T-cell (primary cell): ENCODE measurements at regions not wholly inside any gene's neighbourhood (a gene's known extent, or its start where the extent isn't known, plus 50 kb on each side); places are given as distances from the start of the nearest gene placed in this dataset.

ENCODE experiments used
- ATAC-seq, 4 experiments: fragments of 200-7000 bp in 3 of 4; fragments of 150-1000 bp in 1 of 4; cut with Tn5 transposase; replicated peaks in 1 of 4; 1 replicate in 3 of 4; 2 replicates in 1 of 4; pipeline ENCODE4 v1.10.0; 2021; ENCODE audit warnings: moderate library complexity in 3 of 4, mild to moderate bottlenecking in 2 of 4, moderate number of reproducible peaks in 1 of 4
- CTCF ChIA-PET, 2 donors: fragments of 300-600 bp; sonication (Branson Sonifier 250); formaldehyde crosslinking; loops; one replicate each; lab custom pipeline; 2022; ENCODE audit warnings: antibody characterized with exemption in 2 of 2; lab: Charles Lee
- POLR2A ChIA-PET, 2 donors: fragments of 300-600 bp; sonication (Branson Sonifier 250); formaldehyde crosslinking; loops; one replicate each; lab custom pipeline; 2022; ENCODE audit warnings: antibody characterized with exemption in 2 of 2; lab: Charles Lee
- DNase-seq, 35 experiments: peaks; one replicate each; pipeline versions ENCODE4 v3.0.0 to v3.0.0-alpha.2; 2013 to 2023
- H3K27ac ChIP-seq: one replicate; pipeline ENCODE4 v1.5.1; 2013; ENCODE audit warnings: low read length
- H3K27me3 ChIP-seq, 2 experiments: replicated peaks in 1 of 2; 1 replicate in 1 of 2; 2 replicates in 1 of 2; pipeline versions ENCODE4 v1.6.1 to v1.7.0; 2013; ENCODE audit warnings: low read length in 1 of 2, mixed read lengths in 1 of 2; ENCODE audit not compliant: control insufficient read depth in 2 of 2, insufficient read depth in 2 of 2; ENCODE audit errors: extremely low read depth in 1 of 2
- H3K36me3 ChIP-seq, 2 donors: 1 replicate in 1 of 2; 2 replicates in 1 of 2; pipeline versions ENCODE4 v1.6.1 to v1.7.0; 2013; ENCODE audit warnings: low read length in 1 of 2; ENCODE audit not compliant: control insufficient read depth in 2 of 2, insufficient read depth in 1 of 2; ENCODE audit errors: extremely low read depth in 1 of 2
- H3K4me1 ChIP-seq, 2 experiments: 1 replicate in 1 of 2; 2 replicates in 1 of 2; pipeline versions ENCODE4 v1.6.1 to v1.7.0; 2013; ENCODE audit warnings: low read length in 2 of 2, mixed read lengths in 1 of 2; ENCODE audit not compliant: insufficient read depth in 2 of 2, control insufficient read depth in 1 of 2; ENCODE audit errors: extremely low read depth in 1 of 2
- H3K4me3 ChIP-seq, 2 donors: 1 replicate in 1 of 2; 2 replicates in 1 of 2; pipeline versions ENCODE4 v1.5.1 to v1.7.0; 2013; ENCODE audit warnings: mild to moderate bottlenecking in 2 of 2, low read length in 1 of 2, moderate library complexity in 1 of 2; ENCODE audit not compliant: control insufficient read depth in 1 of 2; ENCODE audit errors: extremely low read depth in 1 of 2
- H3K9me3 ChIP-seq: 2 replicates; pipeline ENCODE4 v1.7.0; 2013
- H3K27ac Mint-ChIP-seq, 2 donors: one replicate each; pipeline ENCODE4 v1.8.0; 2020 to 2021; ENCODE audit warnings: mild to moderate bottlenecking in 2 of 2, mixed read lengths in 2 of 2
- H3K27me3 Mint-ChIP-seq, 2 donors: one replicate each; pipeline ENCODE4 v1.8.0; 2021 to 2022; ENCODE audit warnings: mixed read lengths in 2 of 2
- H3K36me3 Mint-ChIP-seq: one replicate; pipeline ENCODE4 v1.8.0; 2021; ENCODE audit warnings: mixed read lengths
- H3K4me1 Mint-ChIP-seq, 3 donors: one replicate each; pipeline ENCODE4 v1.8.0; 2020 to 2022; ENCODE audit warnings: mixed read lengths in 3 of 3, mild to moderate bottlenecking in 1 of 3
- H3K4me3 Mint-ChIP-seq, 3 donors: one replicate each; pipeline ENCODE4 v1.8.0; 2020 to 2022; ENCODE audit warnings: mild to moderate bottlenecking in 3 of 3, mixed read lengths in 3 of 3, moderate library complexity in 3 of 3
- H3K9me3 Mint-ChIP-seq, 3 donors: one replicate each; pipeline ENCODE4 v1.8.0; 2020 to 2022; ENCODE audit warnings: mixed read lengths in 3 of 3
- WGBS: methylation state at CpG from one replicate; pipeline ENCODE4 v1.1.5; 2013; ENCODE audit warnings: missing lambda C conversion rate; ENCODE audit not compliant: insufficient coverage; 5-methylcytosine and 5-hydroxymethylcytosine counted together

DNA sequence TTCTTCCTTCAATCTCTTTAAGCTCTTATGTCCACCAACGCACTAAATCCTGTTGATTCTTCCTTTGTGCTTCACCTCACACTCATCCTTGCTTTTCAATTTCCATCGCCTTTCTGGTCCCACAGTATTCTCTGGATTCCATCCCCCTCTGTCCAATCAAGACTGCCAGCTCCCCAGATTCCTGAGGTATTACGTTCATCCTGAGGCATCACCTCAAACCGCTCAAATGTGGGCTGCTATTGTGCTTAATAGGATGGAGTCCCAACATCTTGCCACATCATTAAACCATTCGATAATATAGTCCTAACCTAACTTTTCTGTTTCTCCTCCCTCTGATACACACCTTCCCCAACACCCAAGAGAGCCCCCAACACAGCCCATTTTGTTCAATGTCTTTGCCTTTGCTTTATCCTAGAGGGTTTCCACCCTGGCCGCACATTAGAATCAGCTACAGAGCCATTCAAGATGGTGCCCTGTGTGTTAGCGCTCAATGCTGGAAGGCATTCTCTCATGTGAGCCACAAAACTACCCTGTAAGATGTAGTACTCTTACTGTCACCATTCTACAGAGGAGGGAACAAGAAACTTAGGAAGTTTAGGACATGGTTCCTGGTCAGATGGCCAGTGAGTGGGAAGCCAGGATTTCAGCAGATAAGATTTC lies 79.5 kb upstream of the LEP start:
- no peak overlapping the region for H3K27ac ChIP-seq
- peaks cover 0 to 4% (median 0%) of the 10 kb centered on the region in 3 donors for H3K9me3 Mint-ChIP-seq
- 89% methylated on average over 3 of the region's 7 CpGs for WGBS

DNA sequence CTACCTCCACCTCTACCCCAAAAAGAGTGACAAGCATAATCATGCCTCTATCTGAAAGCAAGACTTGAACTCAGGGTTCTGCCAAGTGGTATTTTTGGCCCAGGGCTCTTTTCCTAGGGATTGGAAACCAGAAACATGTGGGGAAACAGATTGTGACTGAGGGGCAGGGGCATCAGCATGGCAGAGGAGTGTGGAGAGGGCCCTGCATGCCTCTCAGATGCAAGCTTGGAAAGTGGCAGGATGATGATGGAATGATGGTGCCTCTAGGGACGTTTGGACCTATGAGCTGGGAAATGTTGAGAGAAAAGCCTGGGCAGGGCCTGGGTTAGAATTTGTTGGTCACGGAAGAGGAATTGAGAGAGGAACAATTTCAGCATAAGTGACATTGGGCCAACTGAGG lies 78.4 kb upstream of the LEP start:
- Mint-ChIP-seq H3K27ac (no peak overlapping the region), H3K4me1 (peaks cover 6 to 17% (median 14%) of the 10 kb centered on the region in 3 donors), H3K4me3 (no peak overlapping the region), H3K27me3 (peaks cover 50 to 65% of the 10 kb centered on the region in 2 donors), H3K36me3 (no peaks in the 10 kb centered on the region), H3K9me3 (peaks cover 0 to 4% (median 0%) of the 10 kb centered on the region in 3 donors)
- Histone ChIP-seq H3K4me3 (no peak overlapping the region), H3K27me3 (peaks cover 10 to 65% of the 10 kb centered on the region in 2 experiments), H3K27ac (no peak overlapping the region), H3K36me3 (no peaks in the 10 kb centered on the region), H3K9me3 (no peaks in the 10 kb centered on the region), H3K4me1 (peaks cover 0 to 16% of the 10 kb centered on the region in 2 experiments)
- CTCF ChIA-PET: no interaction called here
- 52% methylated on average over 2 of the region's 2 CpGs for WGBS
- POLR2A ChIA-PET: no interaction called here
- no peak for ATAC-seq
- no peak for DNase-seq

More for the DNA sequence above, 79.5 kb upstream of the LEP start:
- DNase-seq (no peak), ATAC-seq (no peak)
- Mint-ChIP-seq H3K27me3 (peaks cover 50 to 62% of the 10 kb centered on the region in 2 donors), H3K27ac (no peak overlapping the region), H3K36me3 (no peaks in the 10 kb centered on the region), H3K4me3 (no peak overlapping the region), H3K4me1 (peaks cover 6 to 13% (median 11%) of the 10 kb centered on the region in 3 donors)
- no peak overlapping the region for H3K4me3 ChIP-seq
- H3K4me1 ChIP-seq: peaks cover 0 to 7% of the 10 kb centered on the region in 2 experiments
- peaks cover 10 to 55% of the 10 kb centered on the region in 2 experiments for H3K27me3 ChIP-seq
- ChIA-PET POLR2A (no interaction called here), CTCF (no interaction called here)
- no peaks in the 10 kb centered on the region for H3K36me3 ChIP-seq
- no peaks in the 10 kb centered on the region for H3K9me3 ChIP-seq

- ChIA-PET POLR2A (interaction anchor here in 1 of 2 donors (0.6 kb wide), 1 partner anchor 873 kb away, joined by 3 read pairs; no protein-coding TSS in a partner anchor), CTCF (no interaction called here)
- Mint-ChIP-seq H3K36me3 (no peaks in the 10 kb centered on the region), H3K27ac (no peak overlapping the region), H3K27me3 (peaks cover 48 to 67% of the 10 kb centered on the region in 2 donors), H3K4me1 (peaks cover 12 to 23% (median 20%) of the 10 kb centered on the region in 3 donors), H3K9me3 (peaks cover 0 to 4% (median 0%) of the 10 kb centered on the region in 3 donors), H3K4me3 (no peak overlapping the region)
- no peak for DNase-seq
- Histone ChIP-seq H3K27me3 (peaks cover 10 to 73% of the 10 kb centered on the region in 2 experiments), H3K4me3 (no peak overlapping the region), H3K9me3 (no peaks in the 10 kb centered on the region), H3K4me1 (peaks cover 3 to 24% of the 10 kb centered on the region in 2 experiments), H3K36me3 (no peaks in the 10 kb centered on the region), H3K27ac (no peak overlapping the region)
- ATAC-seq: no peak
- WGBS: 93% methylated on average over 2 of the region's 2 CpGs
These were observed 77.6 kb upstream of the LEP start for GRCh38 chr7:128163473-128163872.

DNA sequence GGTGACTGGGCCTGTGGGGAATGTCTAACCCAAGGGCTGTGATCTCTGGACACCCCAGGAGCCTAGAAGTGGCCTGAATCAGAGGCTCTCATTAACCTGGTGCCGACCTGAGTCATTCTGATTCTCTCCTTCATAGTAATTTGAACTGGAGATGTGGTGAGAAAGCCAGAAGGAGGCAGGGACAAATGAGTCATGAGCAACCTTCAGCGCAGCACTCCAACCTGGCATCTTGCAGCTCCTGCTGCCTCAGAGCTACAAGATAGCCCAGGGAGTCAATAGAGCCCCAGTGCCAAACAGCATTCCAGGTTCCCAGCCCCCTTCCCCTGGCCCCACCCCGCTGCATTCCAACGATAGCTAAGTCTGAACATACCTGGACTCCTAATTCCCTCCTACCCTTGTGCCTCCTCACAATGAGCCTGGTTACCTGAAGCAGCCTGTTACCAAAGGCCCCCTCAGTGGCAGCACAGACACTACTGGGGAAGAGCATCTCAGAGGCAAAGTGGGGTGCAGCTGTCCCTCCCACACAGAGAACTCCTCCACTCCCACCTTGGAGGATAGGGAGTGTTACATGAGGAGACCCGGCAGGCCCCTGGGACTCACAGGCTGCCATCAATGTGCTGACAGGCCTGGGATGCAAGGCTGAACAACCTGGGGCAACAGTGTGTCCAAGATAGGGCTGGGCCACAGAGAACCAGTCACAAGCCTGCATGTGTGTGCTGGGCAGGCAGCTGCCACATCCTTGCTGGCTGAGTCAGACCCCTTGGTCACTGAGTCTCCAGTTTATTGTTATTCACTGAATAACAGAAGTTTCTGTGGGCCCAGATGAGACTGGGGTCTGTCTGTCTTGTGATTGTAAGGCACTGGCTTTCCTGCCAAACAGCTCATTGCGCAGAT lies 76.8 kb upstream of the LEP start:
- H3K27ac ChIP-seq: no peak overlapping the region
- H3K27me3 Mint-ChIP-seq: peaks cover 53 to 71% of the 10 kb centered on the region in 2 donors
- H3K9me3 ChIP-seq: no peaks in the 10 kb centered on the region
- no peak overlapping the region for H3K27ac Mint-ChIP-seq
- H3K4me1 Mint-ChIP-seq: peaks cover 18 to 31% (median 23%) of the 10 kb centered on the region in 3 donors
- H3K36me3 Mint-ChIP-seq: no peaks in the 10 kb centered on the region
- DNase-seq (no peak), ATAC-seq (no peak)
- WGBS: 84% methylated on average over 4 of the region's 6 CpGs
- peaks cover 3 to 26% of the 10 kb centered on the region in 2 experiments for H3K4me1 ChIP-seq
- CTCF ChIA-PET: interaction anchor here in 1 of 2 donors (0.6 kb wide), 1 partner anchor 23 kb away, joined by 4 read pairs; no protein-coding TSS in a partner anchor
- H3K4me3 Mint-ChIP-seq: no peak overlapping the region
- no peak overlapping the region for H3K4me3 ChIP-seq
- POLR2A ChIA-PET: interaction anchor here (0.6 kb wide), 2 partner anchors 55 to 872 kb away, joined by 3 read pairs; no protein-coding TSS in a partner anchor
- H3K9me3 Mint-ChIP-seq: peaks cover 0 to 4% (median 0%) of the 10 kb centered on the region in 3 donors
- peaks cover 10 to 76% of the 10 kb centered on the region in 2 experiments for H3K27me3 ChIP-seq
- no peaks in the 10 kb centered on the region for H3K36me3 ChIP-seq

DNA sequence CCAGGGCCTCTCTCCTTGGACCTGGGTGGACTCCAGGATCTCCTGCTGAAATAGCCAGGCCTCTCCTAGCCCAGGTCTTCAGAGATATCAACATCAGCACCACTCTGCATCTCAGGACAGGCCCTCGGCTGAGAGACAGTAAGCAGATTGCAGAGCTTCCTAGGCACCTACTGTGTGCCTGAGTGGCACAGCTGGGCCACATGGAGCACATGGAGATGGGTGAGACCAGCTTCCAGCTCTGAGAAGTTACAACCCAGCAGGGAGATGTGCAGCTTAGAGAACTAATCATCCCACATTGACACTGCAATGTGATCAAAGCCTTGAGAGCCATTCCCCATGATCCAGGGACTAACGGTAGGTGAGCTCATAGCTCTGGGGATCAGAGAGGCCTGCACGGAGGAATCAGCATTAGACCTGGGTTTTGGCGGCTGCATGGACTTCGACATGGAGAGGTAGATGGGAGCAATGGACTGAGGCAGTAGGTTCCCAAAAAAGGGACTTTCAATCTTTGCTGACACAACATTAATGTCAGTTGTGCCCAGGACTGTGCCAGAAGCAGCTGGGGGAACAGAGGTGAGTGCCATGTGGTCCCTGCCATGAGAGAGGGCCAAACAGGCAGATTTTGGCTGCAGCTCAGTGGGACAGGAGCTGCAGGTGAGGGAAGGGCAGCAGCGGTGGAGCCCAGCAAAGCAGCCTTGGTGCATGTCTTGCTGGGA lies 76.0 kb upstream of the LEP start:
- CTCF ChIA-PET: no interaction called here
- ATAC-seq (no peak), DNase-seq (no peak)
- Histone ChIP-seq H3K4me1 (peaks cover 3 to 26% of the 10 kb centered on the region in 2 experiments), H3K4me3 (no peak overlapping the region), H3K9me3 (no peaks in the 10 kb centered on the region), H3K27ac (no peak overlapping the region), H3K27me3 (peaks cover 10 to 82% of the 10 kb centered on the region in 2 experiments), H3K36me3 (no peaks in the 10 kb centered on the region)
- Mint-ChIP-seq H3K9me3 (peaks cover 0 to 4% (median 0%) of the 10 kb centered on the region in 3 donors), H3K36me3 (no peaks in the 10 kb centered on the region), H3K27me3 (peaks cover 61 to 79% of the 10 kb centered on the region in 2 donors), H3K4me1 (peaks cover 18 to 32% (median 23%) of the 10 kb centered on the region in 3 donors), H3K4me3 (peak overlapping the region; percentile 38 to 78 (median 46)), H3K27ac (no peak overlapping the region)
- 50% methylated on average over 1 of the region's 6 CpGs for WGBS
- POLR2A ChIA-PET: no interaction called here
